CD14-positive monocyte (primary cell): ENCODE measurements at regions not wholly inside any gene's neighbourhood (a gene's known extent, or its start where the extent isn't known, plus 50 kb on each side); places are given as distances from the start of the nearest gene placed in this dataset.

Experiments
- DNase-seq, 3 donors: peaks; one replicate each; pipeline ENCODE4 v3.0.0-alpha.2; 2011 to 2022
- H2AFZ ChIP-seq: 2 replicates; pipeline ENCODE4 v1.6.0; 2012; ENCODE audit warnings: mild to moderate bottlenecking, low read depth, low read length, inconsistent platforms; ENCODE audit not compliant: insufficient read depth, poor library complexity, severe bottlenecking
- H3K27ac ChIP-seq, 2 donors: 1 replicate in 1 of 2; 2 replicates in 1 of 2; pipeline ENCODE4 v1.5.1; 2012 to 2013; ENCODE audit warnings: low read length in 2 of 2, control low read depth in 1 of 2, inconsistent platforms in 1 of 2, low read depth in 1 of 2, mild to moderate bottlenecking in 1 of 2
- H3K27me3 ChIP-seq, 2 donors: one replicate each; pipeline versions ENCODE4 v1.6.0 to v1.6.1; 2011 to 2013; ENCODE audit warnings: low read length in 2 of 2; ENCODE audit not compliant: control insufficient read depth in 2 of 2, insufficient read depth in 2 of 2
- H3K36me3 ChIP-seq, 2 donors: replicated peaks in 1 of 2; 1 replicate in 1 of 2; 2 replicates in 1 of 2; pipeline versions ENCODE4 v1.5.1 to v1.6.1; 2012 to 2013; ENCODE audit warnings: low read length in 2 of 2, control low read depth in 1 of 2, inconsistent platforms in 1 of 2, mild to moderate bottlenecking in 1 of 2; ENCODE audit not compliant: insufficient read depth in 2 of 2, control insufficient read depth in 1 of 2
- H3K4me1 ChIP-seq, 2 donors: 1 replicate in 1 of 2; 2 replicates in 1 of 2; pipeline versions ENCODE4 v1.5.1 to v1.6.1; 2012 to 2013; ENCODE audit warnings: low read length in 2 of 2, control low read depth in 1 of 2, inconsistent platforms in 1 of 2, mild to moderate bottlenecking in 1 of 2, moderate library complexity in 1 of 2; ENCODE audit not compliant: insufficient read depth in 2 of 2, control insufficient read depth in 1 of 2
- H3K4me2 ChIP-seq: replicated peaks from 2 replicates; pipeline ENCODE3; 2012; ENCODE audit warnings: low read length, moderate library complexity, mild to moderate bottlenecking; ENCODE audit not compliant: poor library complexity, severe bottlenecking; ENCODE audit errors: extremely low read depth
- H3K4me3 ChIP-seq, 3 experiments: fragments of 200-600 bp in 1 of 3; sonication (generic) in 1 of 3; replicated peaks in 1 of 3; 1 replicate in 2 of 3; 2 replicates in 1 of 3; pipeline ENCODE4 v1.5.1; 2011 to 2013; ENCODE audit warnings: low read length in 3 of 3, mild to moderate bottlenecking in 3 of 3, control low read depth in 2 of 3, low read depth in 2 of 3, inconsistent platforms in 1 of 3, moderate library complexity in 1 of 3
- H3K79me2 ChIP-seq: 2 replicates; pipeline ENCODE4 v1.6.0; 2012; ENCODE audit warnings: mild to moderate bottlenecking, control low read depth, inconsistent platforms, low read length, moderate library complexity; ENCODE audit not compliant: insufficient read depth
- H3K9ac ChIP-seq: 2 replicates; pipeline ENCODE4 v1.6.0; 2017; ENCODE audit warnings: low read length, mild to moderate bottlenecking; ENCODE audit not compliant: insufficient read depth, poor library complexity, severe bottlenecking
- H3K9me3 ChIP-seq, 2 donors: replicated peaks in 1 of 2; 1 replicate in 1 of 2; 2 replicates in 1 of 2; pipeline versions ENCODE4 v1.5.1 to v1.6.1; 2012 to 2013; ENCODE audit warnings: low read length in 2 of 2, control low read depth in 1 of 2; ENCODE audit not compliant: control insufficient read depth in 1 of 2, insufficient read depth in 1 of 2
- H4K20me1 ChIP-seq: 2 replicates; pipeline ENCODE4 v1.6.0; 2012; ENCODE audit warnings: mild to moderate bottlenecking, low read length, control low read depth, moderate library complexity; ENCODE audit not compliant: insufficient read depth
- H3K27ac Mint-ChIP-seq, 7 donors: one replicate each; pipeline ENCODE4 v1.8.0; 2020; ENCODE audit warnings: mild to moderate bottlenecking in 7 of 7, mixed read lengths in 7 of 7, moderate library complexity in 6 of 7, inconsistent platforms in 2 of 7
- H3K27me3 Mint-ChIP-seq, 3 donors: one replicate each; pipeline ENCODE4 v1.8.0; 2021 to 2022; ENCODE audit warnings: low read depth in 3 of 3, mild to moderate bottlenecking in 3 of 3, mixed read lengths in 3 of 3, moderate library complexity in 3 of 3, inconsistent platforms in 1 of 3
- H3K36me3 Mint-ChIP-seq, 2 donors: one replicate each; pipeline ENCODE4 v1.8.0; 2020; ENCODE audit warnings: mixed read lengths in 2 of 2, inconsistent platforms in 1 of 2, mild to moderate bottlenecking in 1 of 2
- H3K4me1 Mint-ChIP-seq: one replicate; pipeline ENCODE4 v1.8.0; 2020; ENCODE audit warnings: mild to moderate bottlenecking, mixed read lengths
- H3K4me3 Mint-ChIP-seq, 2 donors: one replicate each; pipeline ENCODE4 v1.8.0; 2020; ENCODE audit warnings: mild to moderate bottlenecking in 2 of 2, mixed read lengths in 2 of 2, moderate library complexity in 1 of 2
- H3K9me3 Mint-ChIP-seq, 7 donors: one replicate each; pipeline ENCODE4 v1.8.0; 2020 to 2022; ENCODE audit warnings: mixed read lengths in 7 of 7, mild to moderate bottlenecking in 6 of 7, moderate library complexity in 6 of 7, inconsistent platforms in 2 of 7
- CTCF ChIP-seq: fragments of 200-600 bp; IDR thresholded peaks from one replicate; pipeline ENCODE4 v1.8.0; 2022; ENCODE audit warnings: antibody characterized with exemption, mild to moderate bottlenecking
- WGBS: methylation state at CpG from one replicate; pipeline ENCODE4 v1.1.5; 2013; ENCODE audit warnings: missing lambda C conversion rate; ENCODE audit not compliant: insufficient coverage; 5-methylcytosine and 5-hydroxymethylcytosine counted together
- intact Hi-C, 2 donors: fragments of 100-400 bp; cut with micrococcal nuclease; formaldehyde crosslinking; loops; one replicate each; pipeline versions ENCODE4 v1.15.0 to v1.15.1; 2023

- Mint-ChIP-seq H3K27me3 (peaks cover 0 to 2% (median 1%) of the 10 kb centered on the region in 3 donors), H3K4me3 (no peak overlapping the region), H3K4me1 (peaks cover 31% of the 10 kb centered on the region), H3K36me3 (no peaks in the 10 kb centered on the region), H3K27ac (no peak overlapping the region), H3K9me3 (peaks cover 0 to under 1% (median 0%) of the 10 kb centered on the region in 7 donors)
- no peak overlapping the region for H3K4me2 ChIP-seq
- intact Hi-C loops: no loop called here
- H3K9ac ChIP-seq: no peak overlapping the region
- H3K4me1 ChIP-seq: peaks cover 16 to 31% of the 10 kb centered on the region in 2 donors
- H2AFZ ChIP-seq: no peak overlapping the region
- H3K27ac ChIP-seq: no peak overlapping the region
- no peak overlapping the region for H3K4me3 ChIP-seq
- no peaks in the 10 kb centered on the region for H3K36me3 ChIP-seq
- 80% methylated on average over 2 of the region's 4 CpGs for WGBS
- no peaks in the 10 kb centered on the region for H3K27me3 ChIP-seq
- no peaks in the 10 kb centered on the region for H3K79me2 ChIP-seq
- no peaks in the 10 kb centered on the region for H4K20me1 ChIP-seq
- TF ChIP-seq CTCF: no peak
- DNase-seq: no peak
- H3K9me3 ChIP-seq: no peaks in the 10 kb centered on the region
These were observed 194.0 kb upstream of the CDH5 start for GRCh38 chr16:66172463-66172862.

- Mint-ChIP-seq H3K36me3 (no peaks in the 10 kb centered on the region), H3K9me3 (peaks cover 0 to 2% (median 0%) of the 10 kb centered on the region in 7 donors), H3K27ac (peak overlapping the region in 1 of 7 donors; percentile 54), H3K27me3 (peaks cover 0 to 2% (median 1%) of the 10 kb centered on the region in 3 donors), H3K4me3 (no peak overlapping the region), H3K4me1 (peaks cover 40% of the 10 kb centered on the region)
- Histone ChIP-seq H3K27ac (no peak overlapping the region), H3K79me2 (no peaks in the 10 kb centered on the region), H3K9me3 (no peaks in the 10 kb centered on the region), H3K27me3 (no peaks in the 10 kb centered on the region), H2AFZ (no peak overlapping the region), H3K9ac (no peak overlapping the region), H3K4me3 (no peak overlapping the region), H3K4me2 (no peak overlapping the region), H4K20me1 (no peaks in the 10 kb centered on the region), H3K4me1 (peaks cover 25 to 40% of the 10 kb centered on the region in 2 donors), H3K36me3 (no peaks in the 10 kb centered on the region)
- WGBS: 100% methylated on average over 2 of the region's 3 CpGs
- intact Hi-C loops: no loop called here
- no peak for TF ChIP-seq CTCF
- DNase-seq: no peak
These were observed 194.9 kb upstream of the CDH5 start for GRCh38 chr16:66171578-66171977.
